ENCODE measurements at regions not wholly inside any gene's neighbourhood (a gene's known extent, or its start where the extent isn't known, plus 50 kb on each side); places are given as distances from the start of the nearest gene placed in this dataset.
A peak's percentile ranks its signal among the peaks of the same experiment; 100 is the strongest.

- no peak overlapping the region for H3K4me3 ChIP-seq (replicated peaks in 1 of 2; ENCODE audit: low read depth in 2 of 2, low read length in 2 of 2)
- TF ChIP-seq CTCF (IDR thresholded peaks at IDR 0.05; ENCODE audit: low read depth, low read length), result no peak
- peak in 1 of 2 donors; percentile 62 for DNase-seq (ENCODE audit: low read depth in 2 of 2)
These were observed 155.8 kb downstream of the C11orf91 start for GRCh38 chr11:33544593-33545373.

GRCh38 chr11:33543823-33544222, 156.8 kb downstream of the C11orf91 start:
- no peak overlapping the region for H3K4me3 ChIP-seq (replicated peaks in 1 of 2; ENCODE audit: low read depth in 2 of 2, low read length in 2 of 2)
- no peak for TF ChIP-seq CTCF (IDR thresholded peaks at IDR 0.05; ENCODE audit: low read depth, low read length)
- DNase-seq (ENCODE audit: low read depth in 2 of 2), result peak in 1 of 2 donors; percentile 65

- TF ChIP-seq CTCF (IDR thresholded peaks at IDR 0.05; ENCODE audit: low read depth, low read length), result peak; percentile 74
- peak; percentile 67 to 69 for DNase-seq (ENCODE audit: low read depth in 2 of 2)
- H3K4me3 ChIP-seq (replicated peaks in 1 of 2; ENCODE audit: low read depth in 2 of 2, low read length in 2 of 2), result no peak overlapping the region
These were observed 157.7 kb downstream of the C11orf91 start for GRCh38 chr11:33542921-33543320.

- H3K4me3 ChIP-seq (replicated peaks in 1 of 2; ENCODE audit: low read depth in 2 of 2, low read length in 2 of 2), result no peak overlapping the region
- no peak for DNase-seq (ENCODE audit: low read depth in 2 of 2)
- TF ChIP-seq CTCF (IDR thresholded peaks at IDR 0.05; ENCODE audit: low read depth, low read length), result no peak
These were observed 159.4 kb downstream of the C11orf91 start for GRCh38 chr11:33540946-33541915.

- DNase-seq (ENCODE audit: low read depth in 2 of 2), result no peak
- no peak overlapping the region for H3K4me3 ChIP-seq (replicated peaks in 1 of 2; ENCODE audit: low read depth in 2 of 2, low read length in 2 of 2)
- TF ChIP-seq CTCF (IDR thresholded peaks at IDR 0.05; ENCODE audit: low read depth, low read length), result no peak
These were observed 160.2 kb downstream of the C11orf91 start for GRCh38 chr11:33540427-33540826.

GRCh38 chr11:33539751-33540150, 160.9 kb downstream of the C11orf91 start:
- no peak for DNase-seq (ENCODE audit: low read depth in 2 of 2)
- TF ChIP-seq CTCF (IDR thresholded peaks at IDR 0.05; ENCODE audit: low read depth, low read length), result no peak
- H3K4me3 ChIP-seq (replicated peaks in 1 of 2; ENCODE audit: low read depth in 2 of 2, low read length in 2 of 2), result no peak overlapping the region
